Keratinocyte (primary cell): ENCODE measurements at regions not wholly inside any gene's neighbourhood (a gene's known extent, or its start where the extent isn't known, plus 50 kb on each side); places are given as distances from the start of the nearest gene placed in this dataset.

Experiments used
- DNase-seq: peaks from one replicate; pipeline ENCODE4 v3.0.0-alpha.2; 2011; ENCODE audit warnings: low read depth, missing footprints, low spot score
- FAIRE-seq: peaks from 2 replicates; lab custom pipeline; 2011; peaks lifted over from hg19 to GRCh38; lab: Jason Lieb, UNC
- H2AFZ ChIP-seq: 2 replicates; pipeline ENCODE4 v1.6.0; 2012; ENCODE audit warnings: low read length, control low read depth, inconsistent platforms; ENCODE audit not compliant: control insufficient read depth
- H3K27ac ChIP-seq: 2 replicates; pipeline ENCODE4 v1.5.1; 2011; ENCODE audit warnings: low read length; ENCODE audit not compliant: control insufficient read depth, insufficient read depth
- H3K27me3 ChIP-seq: 3 replicates; pipeline ENCODE4 v1.6.0; 2011; ENCODE audit warnings: low read length; ENCODE audit not compliant: control insufficient read depth, insufficient read depth; ENCODE audit errors: extremely low read depth
- H3K36me3 ChIP-seq, 2 experiments: 2 replicates in 1 of 2; 3 replicates in 1 of 2; pipeline ENCODE4 v1.5.1; 2011; ENCODE audit warnings: low read length in 2 of 2, mild to moderate bottlenecking in 1 of 2; ENCODE audit not compliant: control insufficient read depth in 2 of 2, insufficient read depth in 2 of 2; ENCODE audit errors: extremely low read depth in 1 of 2
- H3K4me1 ChIP-seq: 3 replicates; pipeline ENCODE4 v1.5.1; 2011; ENCODE audit warnings: low read length; ENCODE audit not compliant: control insufficient read depth, insufficient read depth; ENCODE audit errors: extremely low read depth
- H3K4me2 ChIP-seq: 3 replicates; pipeline ENCODE4 v1.6.0; 2011; ENCODE audit warnings: low read depth, low read length; ENCODE audit not compliant: control insufficient read depth, insufficient read depth; ENCODE audit errors: extremely low read depth
- H3K4me3 ChIP-seq, 3 experiments: fragments of 200-600 bp in 1 of 3; sonication (generic) in 1 of 3; 2 replicates in 2 of 3; 3 replicates in 1 of 3; pipeline ENCODE4 v1.5.1; 2011 to 2016; ENCODE audit warnings: low read length in 3 of 3, mild to moderate bottlenecking in 3 of 3, control low read depth in 2 of 3, inconsistent platforms in 1 of 3, low read depth in 1 of 3, mixed read lengths in 1 of 3, mixed run types in 1 of 3, moderate library complexity in 1 of 3; ENCODE audit not compliant: control insufficient read depth in 2 of 3, insufficient read depth in 2 of 3; ENCODE audit errors: extremely low read depth in 1 of 3
- H3K79me2 ChIP-seq: 2 replicates; pipeline ENCODE4 v1.6.0; 2012; ENCODE audit warnings: low read length; ENCODE audit not compliant: control insufficient read depth, insufficient read depth
- H3K9ac ChIP-seq: 3 replicates; pipeline ENCODE4 v1.6.0; 2011; ENCODE audit warnings: low read length; ENCODE audit not compliant: control insufficient read depth, insufficient read depth; ENCODE audit errors: extremely low read depth
- H3K9me1 ChIP-seq: 3 replicates; pipeline ENCODE4 v1.6.0; 2011; ENCODE audit warnings: low read length; ENCODE audit not compliant: control insufficient read depth, insufficient read depth; ENCODE audit errors: extremely low read depth
- H3K9me3 ChIP-seq: 2 replicates; pipeline ENCODE4 v1.5.1; 2012; ENCODE audit warnings: low read depth, low read length; ENCODE audit not compliant: control insufficient read depth
- H4K20me1 ChIP-seq: 3 replicates; pipeline ENCODE4 v1.6.0; 2011; ENCODE audit warnings: low read length; ENCODE audit not compliant: control insufficient read depth, insufficient read depth; ENCODE audit errors: extremely low read depth
- EZH2 ChIP-seq: IDR thresholded peaks from one replicate; pipeline ENCODE4 v1.6.1; 2012; ENCODE audit warnings: inconsistent platforms, mild to moderate bottlenecking, low read length, moderate library complexity
- dilution Hi-C: fragments of 300-500 bp; cut with MboI; formaldehyde crosslinking; loops from one replicate; pipeline ENCODE4 v1.7.0; 2020; ENCODE audit warnings: low sequenced_read_pairs; ENCODE audit not compliant: extremely low pct_ligation_motif_present
- TF ChIP-seq, protein P1 (sequence below), 3 experiments: IDR thresholded peaks in 1 of 3; conservative IDR thresholded peaks in 1 of 3; optimal IDR thresholded peaks in 1 of 3; 2 replicates in 2 of 3; 3 replicates in 1 of 3; pipeline versions ENCODE3 to v1.5.1; 2011; ENCODE audit warnings: low read length in 3 of 3, mild to moderate bottlenecking in 3 of 3, moderate library complexity in 2 of 3, control low read depth in 1 of 3, inconsistent platforms in 1 of 3; ENCODE audit not compliant: insufficient read depth in 2 of 3; ENCODE audit errors: extremely low read depth in 1 of 3

- Histone ChIP-seq H3K4me3 (no peak overlapping the region), H3K4me1 (no peaks in the 10 kb centered on the region), H3K27me3 (no peaks in the 10 kb centered on the region), H3K9me1 (no peaks in the 10 kb centered on the region), H3K79me2 (no peaks in the 10 kb centered on the region), H3K9me3 (no peaks in the 10 kb centered on the region), H3K4me2 (no peak overlapping the region), H3K9ac (no peak overlapping the region), H3K27ac (no peak overlapping the region), H2AFZ (no peak overlapping the region), H3K36me3 (no peaks in the 10 kb centered on the region), H4K20me1 (no peaks in the 10 kb centered on the region)
- FAIRE-seq (no peak), DNase-seq (no peak)
- dilution Hi-C loops: no loop called here
- TF ChIP-seq EZH2: no peak
- TF ChIP-seq, protein P1, sequence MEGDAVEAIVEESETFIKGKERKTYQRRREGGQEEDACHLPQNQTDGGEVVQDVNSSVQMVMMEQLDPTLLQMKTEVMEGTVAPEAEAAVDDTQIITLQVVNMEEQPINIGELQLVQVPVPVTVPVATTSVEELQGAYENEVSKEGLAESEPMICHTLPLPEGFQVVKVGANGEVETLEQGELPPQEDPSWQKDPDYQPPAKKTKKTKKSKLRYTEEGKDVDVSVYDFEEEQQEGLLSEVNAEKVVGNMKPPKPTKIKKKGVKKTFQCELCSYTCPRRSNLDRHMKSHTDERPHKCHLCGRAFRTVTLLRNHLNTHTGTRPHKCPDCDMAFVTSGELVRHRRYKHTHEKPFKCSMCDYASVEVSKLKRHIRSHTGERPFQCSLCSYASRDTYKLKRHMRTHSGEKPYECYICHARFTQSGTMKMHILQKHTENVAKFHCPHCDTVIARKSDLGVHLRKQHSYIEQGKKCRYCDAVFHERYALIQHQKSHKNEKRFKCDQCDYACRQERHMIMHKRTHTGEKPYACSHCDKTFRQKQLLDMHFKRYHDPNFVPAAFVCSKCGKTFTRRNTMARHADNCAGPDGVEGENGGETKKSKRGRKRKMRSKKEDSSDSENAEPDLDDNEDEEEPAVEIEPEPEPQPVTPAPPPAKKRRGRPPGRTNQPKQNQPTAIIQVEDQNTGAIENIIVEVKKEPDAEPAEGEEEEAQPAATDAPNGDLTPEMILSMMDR (optimal IDR thresholded peaks at IDR 0.05 in 1 of 3, IDR thresholded peaks at IDR 0.05 in 1 of 3, conservative IDR thresholded peaks at IDR 0.05 in 1 of 3; ENCODE audit: extremely low read depth in 1 of 3, insufficient read depth in 2 of 3, low read length in 3 of 3): no peak
Measured at GRCh38 chr2:238741277-238741676, 106.6 kb upstream of the TWIST2 start.

DNA sequence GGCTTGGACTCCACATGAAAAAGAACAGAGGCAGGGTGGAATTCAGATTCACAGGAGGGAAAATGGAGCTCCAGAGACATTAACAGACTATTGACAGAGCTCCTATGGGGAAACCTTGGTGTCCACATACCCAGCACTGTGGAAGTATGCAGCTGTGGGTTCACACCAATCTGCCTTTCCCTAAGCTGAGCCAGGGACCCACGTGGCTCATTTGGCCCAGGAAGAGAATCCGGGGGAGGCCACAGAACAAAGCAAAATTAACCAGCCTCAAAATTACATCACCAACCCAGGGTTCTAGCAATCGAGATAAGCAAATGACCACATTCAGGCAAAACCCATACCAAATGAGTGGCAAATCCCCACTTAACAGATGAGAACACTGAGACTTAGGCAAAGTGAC, 105.8 kb upstream of the TWIST2 start:
- Histone ChIP-seq H3K4me2 (no peak overlapping the region), H3K9ac (no peak overlapping the region), H3K9me3 (no peaks in the 10 kb centered on the region), H3K36me3 (no peaks in the 10 kb centered on the region), H4K20me1 (no peaks in the 10 kb centered on the region), H3K4me1 (no peaks in the 10 kb centered on the region), H3K4me3 (no peak overlapping the region), H3K79me2 (no peaks in the 10 kb centered on the region), H3K27me3 (no peaks in the 10 kb centered on the region), H3K27ac (no peak overlapping the region), H3K9me1 (no peaks in the 10 kb centered on the region), H2AFZ (no peak overlapping the region)
- TF ChIP-seq EZH2: no peak
- TF ChIP-seq, protein P1 (optimal IDR thresholded peaks at IDR 0.05 in 1 of 3, IDR thresholded peaks at IDR 0.05 in 1 of 3, conservative IDR thresholded peaks at IDR 0.05 in 1 of 3; ENCODE audit: extremely low read depth in 1 of 3, insufficient read depth in 2 of 3, low read length in 3 of 3): no peak
- dilution Hi-C loops: no loop called here
- no peak for DNase-seq
- no peak for FAIRE-seq
